ENCODE measurements at regions not wholly inside any gene's neighbourhood (a gene's known extent, or its start where the extent isn't known, plus 50 kb on each side); places are given as distances from the start of the nearest gene placed in this dataset.

DNA sequence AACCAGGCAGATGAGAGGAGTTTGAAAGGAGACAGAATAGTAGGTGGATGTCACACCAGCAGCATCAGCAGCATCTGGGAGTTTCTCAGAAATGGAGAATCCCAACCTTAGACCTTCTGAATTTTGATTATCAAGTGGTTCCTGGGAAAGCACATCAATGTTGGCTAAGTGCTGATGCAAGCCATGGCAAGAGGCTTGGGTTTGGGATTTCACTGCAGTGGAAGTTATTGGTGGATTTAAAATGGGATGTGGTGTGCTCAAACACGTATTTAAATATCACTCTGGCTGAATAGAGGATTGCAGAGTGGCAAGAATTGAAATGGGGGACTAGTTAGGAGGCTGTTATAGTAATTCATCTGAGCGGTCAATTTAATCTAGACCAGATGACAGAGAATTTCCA is 387.8 kb upstream of the WWC1 start:
- Histone ChIP-seq H3K9me3 (ENCODE audit: control insufficient read depth in 4 of 4, low read length in 3 of 4) (no peaks in the 10 kb centered on the region), H3K4me3 (ENCODE audit: low read depth in 1 of 3, low read length in 3 of 3) (no peak overlapping the region), H3K36me3 (ENCODE audit: control insufficient read depth in 4 of 4, insufficient read depth in 3 of 4, low read depth in 1 of 4, low read length in 3 of 4) (no peaks in the 10 kb centered on the region), H3K9ac (ENCODE audit: low read depth in 1 of 2, low read length in 2 of 2) (no peak overlapping the region), H3K27me3 (ENCODE audit: control insufficient read depth in 4 of 4, insufficient read depth in 4 of 4, low read length in 3 of 4) (no peaks in the 10 kb centered on the region), H3K4me1 (ENCODE audit: control insufficient read depth in 4 of 4, insufficient read depth in 4 of 4, low read length in 3 of 4) (no peaks in the 10 kb centered on the region), H3K27ac (ENCODE audit: low read depth in 1 of 2, low read length in 2 of 2) (no peak overlapping the region)
- DNase-seq (ENCODE audit: low spot score): no peak
- TF ChIP-seq RXRA (IDR thresholded peaks at IDR 0.05) (no peak), SP1 (IDR thresholded peaks at IDR 0.05) (no peak), JUND (IDR thresholded peaks at IDR 0.05) (no peak), EGR1 (IDR thresholded peaks at IDR 0.05; ENCODE audit: low read depth in 2 of 2) (no peak), FOXA2 (IDR thresholded peaks at IDR 0.05) (no peak), YY1 (IDR thresholded peaks at IDR 0.05) (no peak)
- WGBS: 65% methylated on average over 2 of the region's 2 CpGs

DNA sequence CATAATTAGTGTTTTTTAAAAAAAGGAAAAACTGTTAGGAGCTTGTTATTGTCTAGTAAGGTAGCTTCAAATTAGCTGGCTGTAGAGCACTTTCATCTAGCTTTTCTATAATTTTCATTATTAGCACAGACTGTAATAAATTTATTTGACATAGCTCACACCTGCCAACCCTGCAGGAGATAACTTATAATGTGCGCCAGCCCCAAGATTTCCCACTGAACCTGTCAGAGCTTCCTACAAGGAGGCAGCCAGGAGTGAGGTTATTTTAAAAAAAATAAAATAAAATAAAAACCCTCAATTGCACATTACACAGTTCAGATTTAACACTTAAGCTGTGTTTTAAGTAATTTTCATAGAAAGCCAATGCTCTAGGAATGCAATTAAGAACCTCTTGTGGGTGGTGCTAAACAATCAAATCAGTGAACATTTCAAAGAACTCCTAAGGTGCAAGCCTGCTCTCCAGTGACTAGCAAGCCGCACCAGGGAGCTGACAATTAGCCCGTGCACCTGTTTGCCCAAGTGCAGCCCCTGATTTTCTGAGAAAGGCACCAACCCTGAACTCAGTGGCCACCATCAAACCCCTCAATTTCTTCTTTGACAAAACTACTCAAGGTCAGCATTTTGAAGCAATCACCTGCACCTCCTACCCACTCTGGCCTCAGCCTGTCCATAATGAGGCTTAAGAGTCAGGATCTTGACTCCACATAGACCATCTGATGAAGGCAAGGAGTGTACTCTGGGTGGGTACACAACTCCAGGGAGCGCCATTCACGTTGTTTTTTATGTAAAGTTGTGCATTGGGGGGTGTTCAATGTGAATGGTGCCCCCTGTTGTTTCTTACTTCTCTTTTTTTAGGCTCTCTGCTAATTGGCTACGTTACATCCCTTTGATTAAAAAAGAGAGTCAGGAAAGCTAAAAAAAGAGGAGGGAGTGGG is 385.3 kb upstream of the WWC1 start:
- Histone ChIP-seq H3K9ac (ENCODE audit: low read depth in 1 of 2, low read length in 2 of 2) (no peak overlapping the region), H3K27me3 (ENCODE audit: control insufficient read depth in 4 of 4, insufficient read depth in 4 of 4, low read length in 3 of 4) (no peaks in the 10 kb centered on the region), H3K9me3 (ENCODE audit: control insufficient read depth in 4 of 4, low read length in 3 of 4) (no peaks in the 10 kb centered on the region), H3K4me3 (ENCODE audit: low read depth in 1 of 3, low read length in 3 of 3) (no peak overlapping the region), H3K4me1 (ENCODE audit: control insufficient read depth in 4 of 4, insufficient read depth in 4 of 4, low read length in 3 of 4) (no peaks in the 10 kb centered on the region), H3K36me3 (ENCODE audit: control insufficient read depth in 4 of 4, insufficient read depth in 3 of 4, low read depth in 1 of 4, low read length in 3 of 4) (no peaks in the 10 kb centered on the region), H3K27ac (ENCODE audit: low read depth in 1 of 2, low read length in 2 of 2) (no peak overlapping the region)
- DNase-seq (ENCODE audit: low spot score): no peak
- TF ChIP-seq, protein P1, sequence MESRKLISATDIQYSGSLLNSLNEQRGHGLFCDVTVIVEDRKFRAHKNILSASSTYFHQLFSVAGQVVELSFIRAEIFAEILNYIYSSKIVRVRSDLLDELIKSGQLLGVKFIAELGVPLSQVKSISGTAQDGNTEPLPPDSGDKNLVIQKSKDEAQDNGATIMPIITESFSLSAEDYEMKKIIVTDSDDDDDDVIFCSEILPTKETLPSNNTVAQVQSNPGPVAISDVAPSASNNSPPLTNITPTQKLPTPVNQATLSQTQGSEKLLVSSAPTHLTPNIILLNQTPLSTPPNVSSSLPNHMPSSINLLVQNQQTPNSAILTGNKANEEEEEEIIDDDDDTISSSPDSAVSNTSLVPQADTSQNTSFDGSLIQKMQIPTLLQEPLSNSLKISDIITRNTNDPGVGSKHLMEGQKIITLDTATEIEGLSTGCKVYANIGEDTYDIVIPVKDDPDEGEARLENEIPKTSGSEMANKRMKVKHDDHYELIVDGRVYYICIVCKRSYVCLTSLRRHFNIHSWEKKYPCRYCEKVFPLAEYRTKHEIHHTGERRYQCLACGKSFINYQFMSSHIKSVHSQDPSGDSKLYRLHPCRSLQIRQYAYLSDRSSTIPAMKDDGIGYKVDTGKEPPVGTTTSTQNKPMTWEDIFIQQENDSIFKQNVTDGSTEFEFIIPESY (IDR thresholded peaks at IDR 0.05): no peak
- TF ChIP-seq FOXA1 (IDR thresholded peaks at IDR 0.05) (no peak), FOXA2 (IDR thresholded peaks at IDR 0.05) (no peak), TAF1 (conservative IDR thresholded peaks at IDR 0.05) (no peak), JUND (IDR thresholded peaks at IDR 0.05) (no peak), RAD21 (IDR thresholded peaks at IDR 0.05) (no peak), SP1 (IDR thresholded peaks at IDR 0.05) (no peak), HNF4A (conservative IDR thresholded peaks at IDR 0.05) (no peak), NR2F2 (IDR thresholded peaks at IDR 0.05) (no peak), REST (IDR thresholded peaks at IDR 0.05) (no peak), GABPA (IDR thresholded peaks at IDR 0.05 in 1 of 2, conservative IDR thresholded peaks at IDR 0.05 in 1 of 2) (no peak), RXRA (IDR thresholded peaks at IDR 0.05) (no peak), YY1 (IDR thresholded peaks at IDR 0.05) (no peak), HNF4G (IDR thresholded peaks at IDR 0.05) (no peak)
- TF ChIP-seq, protein P2, sequence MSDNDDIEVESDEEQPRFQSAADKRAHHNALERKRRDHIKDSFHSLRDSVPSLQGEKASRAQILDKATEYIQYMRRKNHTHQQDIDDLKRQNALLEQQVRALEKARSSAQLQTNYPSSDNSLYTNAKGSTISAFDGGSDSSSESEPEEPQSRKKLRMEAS (IDR thresholded peaks at IDR 0.05): no peak
- TF ChIP-seq, protein P3, sequence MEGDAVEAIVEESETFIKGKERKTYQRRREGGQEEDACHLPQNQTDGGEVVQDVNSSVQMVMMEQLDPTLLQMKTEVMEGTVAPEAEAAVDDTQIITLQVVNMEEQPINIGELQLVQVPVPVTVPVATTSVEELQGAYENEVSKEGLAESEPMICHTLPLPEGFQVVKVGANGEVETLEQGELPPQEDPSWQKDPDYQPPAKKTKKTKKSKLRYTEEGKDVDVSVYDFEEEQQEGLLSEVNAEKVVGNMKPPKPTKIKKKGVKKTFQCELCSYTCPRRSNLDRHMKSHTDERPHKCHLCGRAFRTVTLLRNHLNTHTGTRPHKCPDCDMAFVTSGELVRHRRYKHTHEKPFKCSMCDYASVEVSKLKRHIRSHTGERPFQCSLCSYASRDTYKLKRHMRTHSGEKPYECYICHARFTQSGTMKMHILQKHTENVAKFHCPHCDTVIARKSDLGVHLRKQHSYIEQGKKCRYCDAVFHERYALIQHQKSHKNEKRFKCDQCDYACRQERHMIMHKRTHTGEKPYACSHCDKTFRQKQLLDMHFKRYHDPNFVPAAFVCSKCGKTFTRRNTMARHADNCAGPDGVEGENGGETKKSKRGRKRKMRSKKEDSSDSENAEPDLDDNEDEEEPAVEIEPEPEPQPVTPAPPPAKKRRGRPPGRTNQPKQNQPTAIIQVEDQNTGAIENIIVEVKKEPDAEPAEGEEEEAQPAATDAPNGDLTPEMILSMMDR (IDR thresholded peaks at IDR 0.05; ENCODE audit: low read depth, low read length, missing input control): no peak
- 54% methylated on average over 6 of the region's 6 CpGs for WGBS

Data from liver (tissue), 8 donors.